ENCODE measurements at regions not wholly inside any gene's neighbourhood (a gene's known extent, or its start where the extent isn't known, plus 50 kb on each side); places are given as distances from the start of the nearest gene placed in this dataset.

- no peaks in the 10 kb centered on the region for H3K9me3 ChIP-seq (ENCODE audit: control insufficient read depth in 1 of 2, insufficient read depth in 1 of 2, low read depth in 1 of 2, low read length in 2 of 2)
- ChIA-PET RAD21 (ENCODE audit: low non-redundant PET in 1 of 2, low total read pairs in 2 of 2, uncharacterized antibody in 2 of 2, unreplicated experiment in 2 of 2) (interaction anchor here (0.7 to 1.1 kb wide), 3 partner anchors 14 to 196 kb away, joined by 3 to 5 read pairs (median 3); no protein-coding TSS in a partner anchor), CTCF (no interaction called here), POLR2A (interaction anchor here (0.7 to 1.3 kb wide), 7 partner anchors 10 to 274 kb away, joined by 3 to 4 read pairs (median 3); no protein-coding TSS in a partner anchor)
- H3K4me1 ChIP-seq (ENCODE audit: control insufficient read depth in 1 of 2, insufficient read depth in 2 of 2, low read length in 2 of 2): peaks cover 32 to 62% of the 10 kb centered on the region in 2 experiments
- BruUV-seq (replicated peaks): TSS peak; percentile 66
- peaks cover 54% of the 10 kb centered on the region for H3K79me2 ChIP-seq (ENCODE audit: insufficient read depth, low read length)
- peak overlapping the region; percentile 92 for H3K4me2 ChIP-seq (ENCODE audit: low read length)
- H3K4me3 ChIP-seq (replicated peaks in 1 of 2; ENCODE audit: low read depth in 1 of 2, low read length in 2 of 2): peak overlapping the region; percentile 56 to 63
- peaks cover 2 to 18% of the 10 kb centered on the region in 2 experiments; a peak in 3 of 4 replicates for H3K36me3 ChIP-seq (ENCODE audit: control insufficient read depth in 1 of 2, insufficient read depth in 2 of 2, low read length in 2 of 2)
- no peak overlapping the region for H2AFZ ChIP-seq (ENCODE audit: low read depth, low read length, poor library complexity, severe bottlenecking)
- H4K20me1 ChIP-seq (ENCODE audit: insufficient read depth): no peaks in the 10 kb centered on the region
- H3K9ac ChIP-seq (ENCODE audit: low read length): peak overlapping the region; percentile 70
- no peaks in the 10 kb centered on the region for H3K9me2 ChIP-seq (ENCODE audit: insufficient read depth)
- no peak for TF ChIP-seq YY1 (IDR thresholded peaks at IDR 0.05; ENCODE audit: extremely low read depth, insufficient replicate concordance, low read depth, low read length)
- no peak for TF ChIP-seq ZFX (IDR thresholded peaks at IDR 0.05)
- TF ChIP-seq SIN3A (IDR thresholded peaks at IDR 0.05; ENCODE audit: low read depth): no peak
- no peak for TF ChIP-seq POLR2A (IDR thresholded peaks at IDR 0.05; ENCODE audit: borderline replicate concordance, extremely low read depth, insufficient read depth, insufficient read length)
- no peak for TF ChIP-seq ZNF274 (IDR thresholded peaks at IDR 0.05; ENCODE audit: low read depth, low read length)
- H3K27me3 ChIP-seq (ENCODE audit: insufficient read depth, low read length): no peaks in the 10 kb centered on the region
- peak; percentile 3; the same call in 1 of the 2 replicates for ATAC-seq
- intact Hi-C loops (cut with micrococcal nuclease): loop anchor here (2.0 kb wide), 1 partner anchor 270 kb away; no protein-coding TSS in a partner anchor
- DNase-seq (ENCODE audit: low read depth, low spot score): no peak
- H3K27ac ChIP-seq (ENCODE audit: low read depth, low read length): peak overlapping the region; percentile 89
Observed at GRCh38 chr1:172932981-172933380, 117.8 kb downstream of the TNFSF18 start.

GRCh38 chr1:172934417-172934762 is 116.4 kb downstream of the TNFSF18 start:
- DNase-seq (ENCODE audit: low read depth, low spot score) (no peak), ATAC-seq (no peak; the same call in 1 of the 2 replicates)
- Histone ChIP-seq H3K36me3 (ENCODE audit: control insufficient read depth in 1 of 2, insufficient read depth in 2 of 2, low read length in 2 of 2) (peaks cover 2 to 13% of the 10 kb centered on the region in 2 experiments; a peak in 2 of 4 replicates), H3K4me2 (ENCODE audit: low read length) (peak overlapping the region; percentile 92), H3K27ac (ENCODE audit: low read depth, low read length) (peak overlapping the region; percentile 89), H3K9me3 (ENCODE audit: control insufficient read depth in 1 of 2, insufficient read depth in 1 of 2, low read depth in 1 of 2, low read length in 2 of 2) (no peaks in the 10 kb centered on the region), H3K4me3 (replicated peaks in 1 of 2; ENCODE audit: low read depth in 1 of 2, low read length in 2 of 2) (peak overlapping the region in 1 of 2 experiments; percentile 63; a peak in 2 of 4 replicates), H3K4me1 (ENCODE audit: control insufficient read depth in 1 of 2, insufficient read depth in 2 of 2, low read length in 2 of 2) (peaks cover 32 to 55% of the 10 kb centered on the region in 2 experiments), H4K20me1 (ENCODE audit: insufficient read depth) (no peaks in the 10 kb centered on the region), H3K9me2 (ENCODE audit: insufficient read depth) (no peaks in the 10 kb centered on the region), H3K27me3 (ENCODE audit: insufficient read depth, low read length) (no peaks in the 10 kb centered on the region), H3K9ac (ENCODE audit: low read length) (peak overlapping the region; percentile 70), H3K79me2 (ENCODE audit: insufficient read depth, low read length) (peaks cover 40% of the 10 kb centered on the region), H2AFZ (ENCODE audit: low read depth, low read length, poor library complexity, severe bottlenecking) (no peak overlapping the region)
- intact Hi-C loops (cut with micrococcal nuclease): no loop called here
- POLR2A ChIA-PET: no interaction called here
- RAD21 ChIA-PET (ENCODE audit: low non-redundant PET in 1 of 2, low total read pairs in 2 of 2, uncharacterized antibody in 2 of 2, unreplicated experiment in 2 of 2): no interaction called here
- TF ChIP-seq SP1 (IDR thresholded peaks at IDR 0.05; ENCODE audit: low read depth) (no peak), ATF3 (IDR thresholded peaks at IDR 0.05) (no peak), ELF1 (IDR thresholded peaks at IDR 0.05; ENCODE audit: borderline replicate concordance, low read depth) (no peak), CTCF (IDR thresholded peaks at IDR 0.05 in 2 of 3, conservative IDR thresholded peaks at IDR 0.05 in 1 of 3; ENCODE audit: borderline replicate concordance in 1 of 3, insufficient read depth in 1 of 3, low read depth in 2 of 3, low read length in 2 of 3) (no peak)
- CTCF ChIA-PET: no interaction called here
- BruUV-seq (replicated peaks): TSS peak; percentile 93
